ENCODE measurements at regions not wholly inside any gene's neighbourhood (a gene's known extent, or its start where the extent isn't known, plus 50 kb on each side); places are given as distances from the start of the nearest gene placed in this dataset.

DNA sequence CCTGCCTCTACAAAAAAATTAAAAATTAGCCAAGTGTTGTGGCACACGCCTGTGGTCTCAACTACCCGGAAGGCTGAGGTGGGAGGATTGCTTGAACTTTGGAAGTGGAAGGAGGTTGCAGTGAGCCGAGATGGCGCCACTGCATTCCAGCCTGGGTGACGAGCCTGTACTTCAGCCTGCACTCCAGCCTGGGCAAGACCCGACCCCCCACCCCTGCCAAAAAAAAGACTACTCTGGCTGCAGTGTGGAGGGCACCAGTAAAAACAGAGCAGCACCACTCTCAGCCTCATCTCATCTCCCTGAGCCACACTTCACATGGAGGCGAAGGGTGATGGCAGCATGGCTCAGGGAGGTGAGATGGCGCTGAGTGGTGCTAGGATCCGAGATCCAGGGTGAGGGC is 50.3 kb upstream of the THY1 start:
- TF ChIP-seq POLR2AphosphoS5 (IDR thresholded peaks at IDR 0.05; ENCODE audit: borderline replicate concordance, low read depth, low read length) (no peak), EZH2 (IDR thresholded peaks at IDR 0.05) (no peak)

Data from SK-N-MC (cell line).